Body of pancreas (tissue), 4 donors: ENCODE measurements at regions not wholly inside any gene's neighbourhood (a gene's known extent, or its start where the extent isn't known, plus 50 kb on each side); places are given as distances from the start of the nearest gene placed in this dataset.
"Not testable (repeated sequence)": the region's sequence is repeated elsewhere in the genome, so short reads cannot be mapped to it uniquely, and the experiment has no call there.

ENCODE experiments used
- ATAC-seq: fragments of 150-250 bp; one replicate; pipeline ENCODE4 v1.9.1; 2016
- DNase-seq, 4 donors: peaks; one replicate each; pipeline ENCODE4 v3.0.0-alpha.2; 2019
- H3K27ac ChIP-seq, 4 donors: fragments of 200-600 bp; sonication (generic); 1 replicate in 3 of 4; 2 replicates in 1 of 4; pipeline versions ENCODE4 v1.5.1 to v1.6.1; 2016 to 2019; ENCODE audit warnings: mild to moderate bottlenecking in 1 of 4, mixed read lengths in 1 of 4, moderate library complexity in 1 of 4
- H3K27me3 ChIP-seq, 2 donors: fragments of 200-600 bp; sonication (generic); one replicate each; pipeline ENCODE4 v1.6.0; 2016; ENCODE audit warnings: mild to moderate bottlenecking in 1 of 2
- H3K36me3 ChIP-seq, 2 donors: fragments of 200-600 bp; sonication (generic); replicated peaks in 1 of 2; 2 replicates each; pipeline ENCODE4 v1.5.1; 2016; ENCODE audit warnings: low read depth in 2 of 2; ENCODE audit not compliant: insufficient read depth in 1 of 2
- H3K4me1 ChIP-seq: fragments of 200-600 bp; sonication (generic); one replicate; pipeline ENCODE4 v1.6.0; 2016
- H3K4me3 ChIP-seq, 2 donors: fragments of 200-600 bp; sonication (generic); 1 replicate in 1 of 2; 2 replicates in 1 of 2; pipeline ENCODE4 v1.5.1; 2016 to 2019
- H3K9me3 ChIP-seq, 3 donors: fragments of 200-600 bp; sonication (generic); 1 replicate in 2 of 3; 2 replicates in 1 of 3; pipeline ENCODE4 v1.5.1; 2016
- POLR2A ChIP-seq, 3 donors: fragments of 450-650 bp; IDR thresholded peaks; one replicate each; pipeline ENCODE4 v1.6.1; 2016; ENCODE audit warnings: antibody characterized with exemption in 3 of 3, mild to moderate bottlenecking in 2 of 3
- WGBS, 2 donors: methylation state at CpG; one replicate each; pipeline ENCODE4 v1.1.5; 2017; 5-methylcytosine and 5-hydroxymethylcytosine counted together
- intact Hi-C: fragments of 100-400 bp; cut with DNase I; formaldehyde crosslinking; loops from one replicate; pipeline ENCODE4 v1.15.1; 2023
- TF ChIP-seq, protein P1 (sequence below), 7 experiments: fragments of 450-650 bp in 4 of 7; fragments of 200-600 bp in 3 of 7; sonication (generic) in 3 of 7; IDR thresholded peaks; one replicate each; pipeline ENCODE4 v1.5.1; 2016 to 2019; ENCODE audit warnings: antibody characterized with exemption in 7 of 7

DNA sequence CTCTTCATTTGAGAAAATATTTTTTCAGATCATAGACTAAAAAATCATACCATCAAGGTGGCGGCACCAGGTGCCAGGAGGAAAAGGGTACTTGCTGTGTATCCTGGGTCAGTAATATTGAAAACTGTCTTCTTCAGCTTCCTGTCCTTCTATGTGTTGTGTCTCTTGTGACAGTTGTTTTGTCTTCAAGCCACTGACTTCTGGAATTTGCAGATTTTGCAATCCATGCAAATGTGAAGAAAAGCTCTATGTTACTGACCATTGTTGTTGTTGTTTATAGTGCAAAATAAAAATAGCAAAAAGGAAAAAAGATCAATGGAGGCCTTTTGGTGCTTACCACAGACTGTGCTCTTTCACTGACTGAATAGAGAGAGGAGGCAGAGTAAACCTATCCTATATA is 83.2 kb upstream of the RHOU start:
- Histone ChIP-seq H3K36me3 (no peaks in the 10 kb centered on the region), H3K27ac (no peak overlapping the region), H3K4me3 (no peak overlapping the region), H3K9me3 (no peaks in the 10 kb centered on the region), H3K4me1 (peaks cover 13% of the 10 kb centered on the region), H3K27me3 (peaks cover 0 to 34% of the 10 kb centered on the region in 2 donors)
- no peak for ATAC-seq
- WGBS, 2 donors: 96 to 100% methylated on average over 1 of the region's 1 CpG
- TF ChIP-seq POLR2A (IDR thresholded peaks at IDR 0.05): no peak
- TF ChIP-seq, protein P1, sequence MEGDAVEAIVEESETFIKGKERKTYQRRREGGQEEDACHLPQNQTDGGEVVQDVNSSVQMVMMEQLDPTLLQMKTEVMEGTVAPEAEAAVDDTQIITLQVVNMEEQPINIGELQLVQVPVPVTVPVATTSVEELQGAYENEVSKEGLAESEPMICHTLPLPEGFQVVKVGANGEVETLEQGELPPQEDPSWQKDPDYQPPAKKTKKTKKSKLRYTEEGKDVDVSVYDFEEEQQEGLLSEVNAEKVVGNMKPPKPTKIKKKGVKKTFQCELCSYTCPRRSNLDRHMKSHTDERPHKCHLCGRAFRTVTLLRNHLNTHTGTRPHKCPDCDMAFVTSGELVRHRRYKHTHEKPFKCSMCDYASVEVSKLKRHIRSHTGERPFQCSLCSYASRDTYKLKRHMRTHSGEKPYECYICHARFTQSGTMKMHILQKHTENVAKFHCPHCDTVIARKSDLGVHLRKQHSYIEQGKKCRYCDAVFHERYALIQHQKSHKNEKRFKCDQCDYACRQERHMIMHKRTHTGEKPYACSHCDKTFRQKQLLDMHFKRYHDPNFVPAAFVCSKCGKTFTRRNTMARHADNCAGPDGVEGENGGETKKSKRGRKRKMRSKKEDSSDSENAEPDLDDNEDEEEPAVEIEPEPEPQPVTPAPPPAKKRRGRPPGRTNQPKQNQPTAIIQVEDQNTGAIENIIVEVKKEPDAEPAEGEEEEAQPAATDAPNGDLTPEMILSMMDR (IDR thresholded peaks at IDR 0.05): no peak
- intact Hi-C loops: no loop called here
- DNase-seq: no peak

DNA sequence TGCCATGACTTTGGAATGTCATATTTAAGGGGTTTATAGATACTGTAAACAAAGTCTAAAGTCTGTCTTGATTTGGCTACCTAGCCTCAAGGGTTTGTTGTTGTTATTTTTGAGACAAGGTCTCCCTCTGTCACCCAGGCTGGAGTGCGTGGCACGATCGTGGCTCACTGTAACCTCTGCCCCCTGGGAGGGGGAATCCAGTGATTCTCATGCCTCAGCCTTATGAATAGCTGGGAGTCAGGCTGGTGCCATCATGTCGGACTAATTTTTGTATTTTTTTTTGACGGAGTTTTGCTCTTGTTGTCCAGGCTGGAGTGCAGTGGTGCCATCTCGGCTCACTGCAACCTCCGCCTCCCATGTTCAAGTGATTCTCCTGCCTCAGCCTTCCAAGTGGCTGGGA is 82.2 kb upstream of the RHOU start:
- H3K27me3 ChIP-seq: peaks cover 0 to 28% of the 10 kb centered on the region in 2 donors
- H3K4me3 ChIP-seq, H3K27ac ChIP-seq, intact Hi-C loops, H3K4me1 ChIP-seq, H3K9me3 ChIP-seq, ATAC-seq, DNase-seq, H3K36me3 ChIP-seq: not testable (repeated sequence)
- 83 to 91% methylated on average over 7 of the region's 7 CpGs for WGBS, 2 donors

- Histone ChIP-seq H3K4me1 (no peaks in the 10 kb centered on the region), H3K36me3 (no peaks in the 10 kb centered on the region), H3K27ac (no peak overlapping the region), H3K9me3 (no peaks in the 10 kb centered on the region), H3K27me3 (peaks cover 0 to 22% of the 10 kb centered on the region in 2 donors), H3K4me3 (no peak overlapping the region)
- intact Hi-C loops: no loop called here
- TF ChIP-seq POLR2A (IDR thresholded peaks at IDR 0.05): no peak
- TF ChIP-seq, protein P1 (IDR thresholded peaks at IDR 0.05): no peak
- WGBS, 2 donors: 72 to 78% methylated on average over 1 of the region's 1 CpG
- ATAC-seq (no peak), DNase-seq (no peak)
These were observed 81.5 kb upstream of the RHOU start for GRCh38 chr1:228653748-228654147.

- Histone ChIP-seq H3K27ac (no peak overlapping the region), H3K4me1 (no peaks in the 10 kb centered on the region), H3K27me3 (peaks cover 0 to 7% of the 10 kb centered on the region in 2 donors), H3K4me3 (no peak overlapping the region), H3K9me3 (no peaks in the 10 kb centered on the region), H3K36me3 (no peaks in the 10 kb centered on the region)
- DNase-seq (no peak), ATAC-seq (no peak)
- WGBS, 2 donors: 52 to 54% methylated on average over 3 of the region's 3 CpGs
- intact Hi-C loops: no loop called here
- no peak for TF ChIP-seq POLR2A (IDR thresholded peaks at IDR 0.05)
- TF ChIP-seq, protein P1 (IDR thresholded peaks at IDR 0.05): no peak
These were observed 79.4 kb upstream of the RHOU start for GRCh38 chr1:228655796-228656394.

DNA sequence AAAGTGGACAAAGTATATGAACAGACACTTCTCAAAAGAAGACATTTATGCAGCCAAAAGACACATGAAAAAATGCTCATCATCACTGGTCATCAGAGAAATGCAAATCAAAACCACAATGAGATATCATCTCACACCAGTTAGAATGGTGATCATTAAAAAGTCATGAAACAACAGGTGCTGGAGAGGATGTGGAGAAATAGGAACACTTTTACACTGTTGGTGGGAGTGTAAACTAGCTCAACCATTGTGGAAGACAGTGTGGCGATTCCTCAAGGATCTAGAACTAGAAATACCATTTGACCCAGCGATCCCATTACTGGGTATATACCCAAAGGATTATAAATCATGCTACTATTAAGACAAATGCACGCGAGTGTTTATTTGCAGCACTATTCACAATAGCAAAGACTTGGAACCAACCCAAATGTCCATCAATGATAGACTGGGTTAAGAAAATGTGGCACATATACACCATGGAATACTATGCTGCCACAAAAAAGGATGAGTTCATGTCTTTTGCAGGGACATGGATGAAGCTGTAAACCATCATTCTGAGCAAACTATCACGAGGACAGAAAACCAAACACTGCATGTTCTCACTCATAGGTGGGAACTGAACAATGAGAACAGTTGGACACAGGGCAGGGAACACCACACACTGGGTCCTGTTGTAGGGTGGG is 73.1 kb upstream of the RHOU start:
- H3K9me3 ChIP-seq, intact Hi-C loops, H3K36me3 ChIP-seq, DNase-seq, H3K27ac ChIP-seq, H3K27me3 ChIP-seq, ATAC-seq, H3K4me1 ChIP-seq, H3K4me3 ChIP-seq: not testable (repeated sequence)
- WGBS, 2 donors: 69 to 74% methylated on average over 5 of the region's 5 CpGs
